H1 (cell line): ENCODE measurements at regions not wholly inside any gene's neighbourhood (a gene's known extent, or its start where the extent isn't known, plus 50 kb on each side); places are given as distances from the start of the nearest gene placed in this dataset.

Source experiments
- HDAC6 ChIP-seq: IDR thresholded peaks from one replicate; pipeline ENCODE4 v1.7.1; 2012; ENCODE audit warnings: low read depth, mild to moderate bottlenecking, inconsistent platforms, low read length, moderate library complexity
- RAD21 ChIP-seq, 2 experiments: IDR thresholded peaks in 1 of 2; conservative IDR thresholded peaks in 1 of 2; 2 replicates each; pipeline ENCODE4 v1.6.1; 2011; ENCODE audit warnings: low read depth in 2 of 2, low read length in 2 of 2, improper control_type of control experiment in 1 of 2, inconsistent platforms in 1 of 2, mild to moderate bottlenecking in 1 of 2, moderate library complexity in 1 of 2
- RFX5 ChIP-seq: IDR thresholded peaks from 2 replicates; pipeline ENCODE4 v1.6.1; 2011; ENCODE audit warnings: low read depth, low read length, improper control_type of control experiment, borderline replicate concordance

DNA sequence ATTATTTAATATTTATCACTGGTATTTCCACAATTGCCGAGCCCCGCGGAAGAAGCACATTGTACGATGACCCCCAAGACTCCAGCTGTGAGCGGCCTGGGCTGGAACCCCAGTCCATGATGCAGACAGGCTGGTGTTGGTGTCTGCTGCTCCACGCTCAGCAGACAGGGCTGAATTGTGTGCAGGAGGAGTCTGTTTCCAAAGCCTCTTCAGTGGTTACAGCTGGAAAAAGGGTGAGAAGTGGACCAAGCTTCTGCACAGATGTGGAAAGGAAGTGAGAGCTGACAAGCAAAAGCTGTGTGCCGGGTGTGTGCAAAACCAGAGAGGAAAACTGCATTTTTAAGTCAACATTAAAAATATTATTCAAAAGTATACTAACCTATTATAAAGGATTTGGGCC, 500.4 kb downstream of the GALR1 start (continued):
- no peak for TF ChIP-seq HDAC6
- no peak for TF ChIP-seq RAD21 (IDR thresholded peaks at IDR 0.05 in 1 of 2, conservative IDR thresholded peaks at IDR 0.05 in 1 of 2; ENCODE audit: low read depth in 2 of 2, low read length in 2 of 2)
- no peak for TF ChIP-seq RFX5
- TF ChIP-seq, all 59 proteins: peak for 0
